ENCODE measurements at regions not wholly inside any gene's neighbourhood (a gene's known extent, or its start where the extent isn't known, plus 50 kb on each side); places are given as distances from the start of the nearest gene placed in this dataset.

GRCh38 chr7:32227746-32228145, 157.5 kb upstream of the PDE1C start (continued):
- no peak for TF ChIP-seq ZNF592 (IDR thresholded peaks at IDR 0.05)
- TF ChIP-seq RAD21 (IDR thresholded peaks at IDR 0.05; ENCODE audit: insufficient read depth, low read depth, low read length) = no peak

- ChIA-PET SMC1A (ENCODE audit: uncharacterized antibody, unreplicated experiment) (interaction anchor here (2.3 kb wide), 1 partner anchor 13 kb away, joined by 9 read pairs; no protein-coding TSS in a partner anchor), CTCF (interaction anchor here (1.7 kb wide), 1 partner anchor 32 kb away, joined by 4 read pairs; no protein-coding TSS in a partner anchor), POLR2A (interaction anchor here (0.7 kb wide), 1 partner anchor 26 kb away, joined by 3 read pairs; no protein-coding TSS in a partner anchor), RAD21 (ENCODE audit: unreplicated experiment) (interaction anchor here (1.3 kb wide), 1 partner anchor 13 kb away, joined by 4 read pairs; no protein-coding TSS in a partner anchor)
- no peak overlapping the region for H2AFZ ChIP-seq (ENCODE audit: control insufficient read depth, low read depth, low read length)
- in situ Hi-C loops (cut with MboI) (no loop called here), intact Hi-C loops (cut with micrococcal nuclease; ENCODE audit: unreplicated experiment) (no loop called here)
- no peaks in the 10 kb centered on the region for H3K79me2 ChIP-seq (ENCODE audit: control insufficient read depth, insufficient read depth, low read length)
- TF ChIP-seq KDM1A (IDR thresholded peaks at IDR 0.05; ENCODE audit: borderline replicate concordance) (no peak), E2F8 (IDR thresholded peaks at IDR 0.05; ENCODE audit: low read depth, partially characterized antibody) (no peak), CBX3 (IDR thresholded peaks at IDR 0.05; ENCODE audit: borderline replicate concordance, low read depth) (no peak), FOXK2 (IDR thresholded peaks at IDR 0.05) (no peak), JUNB (IDR thresholded peaks at IDR 0.05) (no peak), ELK1 (IDR thresholded peaks at IDR 0.05; ENCODE audit: low read depth, low read length) (no peak)
- ATAC-seq (no peak), FAIRE-seq (no peak), DNase-seq (ENCODE audit: low read depth, low spot score) (no peak)
- H4K20me1 ChIP-seq (ENCODE audit: control insufficient read depth, insufficient read depth) = no peaks in the 10 kb centered on the region
- H3K27me3 ChIP-seq (replicated peaks in 1 of 2; ENCODE audit: control insufficient read depth in 2 of 2, insufficient read depth in 2 of 2, low read length in 1 of 2) = no peaks in the 10 kb centered on the region
- 25% methylated on average over 5 of the region's 5 CpGs for WGBS (ENCODE audit: insufficient coverage, insufficient replicate concordance, low lambda C conversion rate, missing lambda C conversion rate)
- no peak overlapping the region for H3K9ac ChIP-seq (ENCODE audit: control insufficient read depth, insufficient read depth, low read length)
- H3K27ac ChIP-seq (ENCODE audit: control insufficient read depth, insufficient read depth) = no peak overlapping the region
- BruUV-seq (replicated peaks) = no TSS peak
- H3K4me1 ChIP-seq (ENCODE audit: control insufficient read depth, insufficient read depth, low read length) = no peaks in the 10 kb centered on the region
- H3K4me3 ChIP-seq = no peak overlapping the region
- H3K4me2 ChIP-seq (ENCODE audit: control insufficient read depth, insufficient read depth) = no peak overlapping the region
- no peaks in the 10 kb centered on the region; the same call in 2 of the 3 replicates for H3K9me3 ChIP-seq (replicated peaks; ENCODE audit: control insufficient read depth, insufficient read depth, low read length)
- H3K36me3 ChIP-seq (ENCODE audit: control insufficient read depth in 2 of 2, insufficient read depth in 2 of 2, low read length in 1 of 2) = no peaks in the 10 kb centered on the region
Measured at GRCh38 chr7:32224276-32224675, 154.1 kb upstream of the PDE1C start.
